HEK293 (cell line): ENCODE measurements at regions not wholly inside any gene's neighbourhood (a gene's known extent, or its start where the extent isn't known, plus 50 kb on each side); places are given as distances from the start of the nearest gene placed in this dataset.
A peak's percentile ranks its signal among the peaks of the same experiment; 100 is the strongest.

Experiments
- CTCF ChIA-PET: fragments of 350-600 bp; formaldehyde crosslinking; extraction: SDS; loops from one replicate; lab custom pipeline; 2021; ENCODE audit warnings: antibody characterized with exemption; lab: Yijun Ruan, JAX
- POLR2A ChIA-PET: fragments of 300-600 bp; formaldehyde crosslinking; extraction: SDS; loops from one replicate; lab custom pipeline; 2020; ENCODE audit warnings: antibody characterized with exemption, inconsistent platforms; lab: Yijun Ruan, JAX
- H3K27ac ChIP-seq: fragments of 200-500 bp; sonication (Bioruptor generic); 2 replicates; pipeline ENCODE4 v1.5.1; 2014; ENCODE audit warnings: low read depth, low read length, control low read depth, inconsistent platforms; ENCODE audit errors: extremely low read depth
- H3K36me3 ChIP-seq, 2 experiments: fragments of 200-500 bp in 1 of 2; sonication (Bioruptor generic) in 1 of 2; 1 replicate in 1 of 2; 2 replicates in 1 of 2; pipeline ENCODE4 v1.5.1; 2014 to 2017; ENCODE audit warnings: inconsistent platforms in 2 of 2, low read length in 2 of 2; ENCODE audit not compliant: control insufficient read depth in 2 of 2, insufficient read depth in 1 of 2
- H3K4me1 ChIP-seq: fragments of 200-500 bp; sonication (Bioruptor generic); 2 replicates; pipeline ENCODE4 v1.5.1; 2014; ENCODE audit warnings: mild to moderate bottlenecking, low read length, inconsistent platforms; ENCODE audit not compliant: control insufficient read depth, insufficient read depth
- H3K4me3 ChIP-seq: 2 replicates; pipeline ENCODE4 v1.5.1; 2011; ENCODE audit warnings: low read depth, mild to moderate bottlenecking, control low read depth, low read length, moderate library complexity
- H3K9me3 ChIP-seq: fragments of 200-500 bp; sonication (Bioruptor generic); 2 replicates; pipeline ENCODE4 v1.5.1; 2014; ENCODE audit warnings: low read depth, low read length, inconsistent platforms; ENCODE audit not compliant: control insufficient read depth, insufficient read depth
- BCL11B ChIP-seq: fragments of 450-650 bp; formaldehyde crosslinking; IDR thresholded peaks from 2 replicates; pipeline ENCODE4 v1.5.1; 2016; ENCODE audit warnings: low read depth, missing biosample characterization, missing genetic modification characterization
- GLIS1 ChIP-seq: fragments of 450-650 bp; formaldehyde crosslinking; IDR thresholded peaks from 2 replicates; pipeline ENCODE4 v1.5.1; 2016; ENCODE audit warnings: missing biosample characterization, missing genetic modification characterization
- HOXA7 ChIP-seq: sonication (generic); formaldehyde crosslinking; IDR thresholded peaks from 2 replicates; pipeline ENCODE4 v1.8.1; 2022; ENCODE audit warnings: missing genetic modification reagents, borderline replicate concordance
- KLF8 ChIP-seq: fragments of 450-650 bp; formaldehyde crosslinking; IDR thresholded peaks from 2 replicates; pipeline ENCODE4 v1.5.1; 2016; ENCODE audit warnings: missing biosample characterization, missing genetic modification characterization
- TCF7L2 ChIP-seq: IDR thresholded peaks from 2 replicates; pipeline ENCODE4 v1.6.1; 2011; ENCODE audit warnings: low read depth, mild to moderate bottlenecking, inconsistent platforms, low read length, moderate library complexity, borderline replicate concordance
- TRIM28 ChIP-seq: IDR thresholded peaks from 2 replicates; pipeline ENCODE4 v1.6.1; 2011; ENCODE audit warnings: low read length, control low read depth, borderline replicate concordance
- YY1 ChIP-seq: fragments of 450-650 bp; formaldehyde crosslinking; IDR thresholded peaks from 2 replicates; pipeline ENCODE4 v1.5.1; 2018; ENCODE audit warnings: missing biosample characterization, missing genetic modification characterization
- ZBTB1 ChIP-seq: fragments of 450-650 bp; formaldehyde crosslinking; IDR thresholded peaks from 2 replicates; pipeline ENCODE4 v1.5.1; 2016; ENCODE audit warnings: missing biosample characterization, missing genetic modification characterization
- ZBTB48 ChIP-seq: fragments of 450-650 bp; formaldehyde crosslinking; IDR thresholded peaks from 2 replicates; pipeline ENCODE4 v1.5.1; 2016; ENCODE audit warnings: missing biosample characterization, missing genetic modification characterization
- ZIC2 ChIP-seq: fragments of 450-650 bp; formaldehyde crosslinking; IDR thresholded peaks from 2 replicates; pipeline ENCODE4 v1.5.1; 2016; ENCODE audit warnings: missing biosample characterization, missing genetic modification characterization
- ZNF133 ChIP-seq: fragments of 450-650 bp; formaldehyde crosslinking; IDR thresholded peaks from 2 replicates; pipeline ENCODE4 v1.5.1; 2016; ENCODE audit warnings: missing biosample characterization, missing genetic modification characterization
- ZNF140 ChIP-seq: fragments of 450-650 bp; formaldehyde crosslinking; IDR thresholded peaks from 2 replicates; pipeline ENCODE4 v1.5.1; 2016; ENCODE audit warnings: missing biosample characterization, missing genetic modification characterization
- ZNF174 ChIP-seq: fragments of 450-650 bp; formaldehyde crosslinking; IDR thresholded peaks from 2 replicates; pipeline ENCODE4 v1.5.0; 2017; ENCODE audit warnings: missing biosample characterization, mild to moderate bottlenecking, missing genetic modification characterization
- ZNF324 ChIP-seq: fragments of 450-650 bp; formaldehyde crosslinking; IDR thresholded peaks from 2 replicates; pipeline ENCODE4 v1.5.1; 2016; ENCODE audit warnings: missing biosample characterization, missing genetic modification characterization
- ZNF335 ChIP-seq: fragments of 450-650 bp; formaldehyde crosslinking; conservative IDR thresholded peaks from 2 replicates; pipeline ENCODE4 v1.5.1; 2016; ENCODE audit warnings: missing biosample characterization, missing genetic modification characterization
- ZNF521 ChIP-seq: fragments of 450-650 bp; formaldehyde crosslinking; IDR thresholded peaks from 2 replicates; pipeline ENCODE4 v1.5.1; 2017; ENCODE audit warnings: missing biosample characterization, mild to moderate bottlenecking, missing genetic modification characterization
- ZNF629 ChIP-seq: fragments of 450-650 bp; formaldehyde crosslinking; IDR thresholded peaks from 2 replicates; pipeline ENCODE4 v1.5.1; 2017; ENCODE audit warnings: missing biosample characterization, missing genetic modification characterization
- ZNF785 ChIP-seq: fragments of 450-650 bp; formaldehyde crosslinking; IDR thresholded peaks from 2 replicates; pipeline ENCODE4 v1.5.1; 2016; ENCODE audit warnings: missing biosample characterization, missing genetic modification characterization
- TF ChIP-seq, protein P1 (sequence below): fragments of 450-650 bp; formaldehyde crosslinking; conservative IDR thresholded peaks from 2 replicates; pipeline ENCODE4 v1.5.1; 2016; ENCODE audit warnings: low read depth, missing biosample characterization, missing genetic modification characterization
- TF ChIP-seq, protein P2 (sequence below): fragments of 450-650 bp; formaldehyde crosslinking; IDR thresholded peaks from 2 replicates; pipeline ENCODE4 v1.5.1; 2016; ENCODE audit warnings: missing biosample characterization, missing genetic modification characterization
- TF ChIP-seq, protein P3 (sequence below): fragments of 450-650 bp; IDR thresholded peaks from 2 replicates; pipeline ENCODE4 v1.5.1; 2018; ENCODE audit warnings: missing biosample characterization, mild to moderate bottlenecking, missing genetic modification characterization
- TF ChIP-seq, protein P4 (sequence below): fragments of 450-650 bp; formaldehyde crosslinking; optimal IDR thresholded peaks from 2 replicates; pipeline ENCODE3; 2016; ENCODE audit warnings: missing biosample characterization, mild to moderate bottlenecking, missing genetic modification characterization
- TF ChIP-seq, protein P5 (sequence below): fragments of 450-650 bp; formaldehyde crosslinking; IDR thresholded peaks from 2 replicates; pipeline ENCODE4 v1.5.1; 2016; ENCODE audit warnings: missing biosample characterization, missing genetic modification characterization
- TF ChIP-seq, protein P6 (sequence below): fragments of 450-650 bp; formaldehyde crosslinking; IDR thresholded peaks from 2 replicates; pipeline ENCODE4 v1.5.1; 2016; ENCODE audit warnings: missing biosample characterization, missing genetic modification characterization

DNA sequence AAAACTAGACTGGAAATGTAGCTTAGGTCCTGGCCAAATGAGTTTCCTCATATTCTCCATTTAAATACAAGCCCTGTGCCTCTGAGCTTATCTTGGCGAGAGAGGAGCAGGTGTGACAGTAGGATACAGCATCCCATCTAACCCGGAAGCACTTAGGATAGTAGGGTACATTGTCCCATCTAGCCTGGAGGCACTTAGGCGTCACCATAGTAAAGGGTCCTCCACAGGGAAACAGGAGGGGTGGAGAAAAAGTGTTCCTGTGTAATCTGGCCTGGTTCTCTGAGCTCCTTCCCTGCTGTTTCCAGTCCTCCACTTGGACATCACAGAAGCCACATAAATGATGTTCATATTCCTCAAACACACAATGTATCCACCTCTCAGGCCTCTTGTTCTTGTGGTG, 301.4 kb downstream of the GALR1 start:
- TF ChIP-seq, protein P1, sequence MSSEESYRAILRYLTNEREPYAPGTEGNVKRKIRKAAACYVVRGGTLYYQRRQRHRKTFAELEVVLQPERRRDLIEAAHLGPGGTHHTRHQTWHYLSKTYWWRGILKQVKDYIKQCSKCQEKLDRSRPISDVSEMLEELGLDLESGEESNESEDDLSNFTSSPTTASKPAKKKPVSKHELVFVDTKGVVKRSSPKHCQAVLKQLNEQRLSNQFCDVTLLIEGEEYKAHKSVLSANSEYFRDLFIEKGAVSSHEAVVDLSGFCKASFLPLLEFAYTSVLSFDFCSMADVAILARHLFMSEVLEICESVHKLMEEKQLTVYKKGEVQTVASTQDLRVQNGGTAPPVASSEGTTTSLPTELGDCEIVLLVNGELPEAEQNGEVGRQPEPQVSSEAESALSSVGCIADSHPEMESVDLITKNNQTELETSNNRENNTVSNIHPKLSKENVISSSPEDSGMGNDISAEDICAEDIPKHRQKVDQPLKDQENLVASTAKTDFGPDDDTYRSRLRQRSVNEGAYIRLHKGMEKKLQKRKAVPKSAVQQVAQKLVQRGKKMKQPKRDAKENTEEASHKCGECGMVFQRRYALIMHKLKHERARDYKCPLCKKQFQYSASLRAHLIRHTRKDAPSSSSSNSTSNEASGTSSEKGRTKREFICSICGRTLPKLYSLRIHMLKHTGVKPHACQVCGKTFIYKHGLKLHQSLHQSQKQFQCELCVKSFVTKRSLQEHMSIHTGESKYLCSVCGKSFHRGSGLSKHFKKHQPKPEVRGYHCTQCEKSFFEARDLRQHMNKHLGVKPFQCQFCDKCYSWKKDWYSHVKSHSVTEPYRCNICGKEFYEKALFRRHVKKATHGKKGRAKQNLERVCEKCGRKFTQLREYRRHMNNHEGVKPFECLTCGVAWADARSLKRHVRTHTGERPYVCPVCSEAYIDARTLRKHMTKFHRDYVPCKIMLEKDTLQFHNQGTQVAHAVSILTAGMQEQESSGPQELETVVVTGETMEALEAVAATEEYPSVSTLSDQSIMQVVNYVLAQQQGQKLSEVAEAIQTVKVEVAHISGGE: peak; percentile 53
- no peak for TF ChIP-seq ZNF629
- POLR2A ChIA-PET: no interaction called here
- no peaks in the 10 kb centered on the region for H3K4me1 ChIP-seq
- H3K9me3 ChIP-seq: no peaks in the 10 kb centered on the region
- H3K4me3 ChIP-seq: no peak overlapping the region
- no peak overlapping the region for H3K27ac ChIP-seq
- H3K36me3 ChIP-seq: no peaks in the 10 kb centered on the region
- CTCF ChIA-PET: no interaction called here

DNA sequence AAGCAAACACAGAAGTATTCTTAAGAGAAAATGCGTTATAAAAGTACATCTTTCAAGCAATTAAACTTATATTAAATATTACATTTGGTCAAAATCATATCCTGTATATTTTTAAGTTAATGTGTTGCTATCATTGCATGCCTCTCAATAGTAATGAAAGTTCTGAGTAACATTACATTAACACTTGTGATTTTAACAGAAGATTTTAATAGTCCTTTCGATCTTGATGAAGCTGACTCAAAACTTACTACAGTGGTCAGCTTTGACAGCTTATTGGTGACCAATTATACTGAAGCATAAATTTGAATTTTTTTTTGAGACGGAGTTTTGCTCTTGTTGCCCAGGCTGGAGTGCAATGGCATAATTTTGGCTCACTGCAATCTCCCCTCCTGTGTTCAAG, 303.3 kb downstream of the GALR1 start:
- CTCF ChIA-PET: no interaction called here
- TF ChIP-seq, protein P2, sequence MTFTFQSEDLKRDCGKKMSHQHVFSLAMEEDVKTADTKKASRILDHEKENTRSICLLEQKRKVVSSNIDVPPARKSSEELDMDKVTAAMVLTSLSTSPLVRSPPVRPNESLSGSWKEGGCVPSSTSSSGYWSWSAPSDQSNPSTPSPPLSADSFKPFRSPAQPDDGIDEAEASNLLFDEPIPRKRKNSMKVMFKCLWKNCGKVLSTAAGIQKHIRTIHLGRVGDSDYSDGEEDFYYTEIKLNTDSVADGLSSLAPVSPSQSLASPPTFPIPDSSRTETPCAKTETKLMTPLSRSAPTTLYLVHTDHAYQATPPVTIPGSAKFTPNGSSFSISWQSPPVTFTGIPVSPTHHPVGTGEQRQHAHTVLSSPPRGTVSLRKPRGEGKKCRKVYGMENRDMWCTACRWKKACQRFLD (tag by site-specific recombination): no peak
- no peak for TF ChIP-seq ZBTB48 (tag by site-specific recombination)
- TF ChIP-seq HOXA7: no peak
- TF ChIP-seq ZNF785: no peak
- TF ChIP-seq, protein P3, sequence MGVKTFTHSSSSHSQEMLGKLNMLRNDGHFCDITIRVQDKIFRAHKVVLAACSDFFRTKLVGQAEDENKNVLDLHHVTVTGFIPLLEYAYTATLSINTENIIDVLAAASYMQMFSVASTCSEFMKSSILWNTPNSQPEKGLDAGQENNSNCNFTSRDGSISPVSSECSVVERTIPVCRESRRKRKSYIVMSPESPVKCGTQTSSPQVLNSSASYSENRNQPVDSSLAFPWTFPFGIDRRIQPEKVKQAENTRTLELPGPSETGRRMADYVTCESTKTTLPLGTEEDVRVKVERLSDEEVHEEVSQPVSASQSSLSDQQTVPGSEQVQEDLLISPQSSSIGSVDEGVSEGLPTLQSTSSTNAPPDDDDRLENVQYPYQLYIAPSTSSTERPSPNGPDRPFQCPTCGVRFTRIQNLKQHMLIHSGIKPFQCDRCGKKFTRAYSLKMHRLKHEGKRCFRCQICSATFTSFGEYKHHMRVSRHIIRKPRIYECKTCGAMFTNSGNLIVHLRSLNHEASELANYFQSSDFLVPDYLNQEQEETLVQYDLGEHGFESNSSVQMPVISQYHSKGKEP (tag by site-specific recombination): no peak
- TF ChIP-seq ZNF521: no peak
- no peak for TF ChIP-seq KLF8 (tag by site-specific recombination)
- TF ChIP-seq, protein P4, sequence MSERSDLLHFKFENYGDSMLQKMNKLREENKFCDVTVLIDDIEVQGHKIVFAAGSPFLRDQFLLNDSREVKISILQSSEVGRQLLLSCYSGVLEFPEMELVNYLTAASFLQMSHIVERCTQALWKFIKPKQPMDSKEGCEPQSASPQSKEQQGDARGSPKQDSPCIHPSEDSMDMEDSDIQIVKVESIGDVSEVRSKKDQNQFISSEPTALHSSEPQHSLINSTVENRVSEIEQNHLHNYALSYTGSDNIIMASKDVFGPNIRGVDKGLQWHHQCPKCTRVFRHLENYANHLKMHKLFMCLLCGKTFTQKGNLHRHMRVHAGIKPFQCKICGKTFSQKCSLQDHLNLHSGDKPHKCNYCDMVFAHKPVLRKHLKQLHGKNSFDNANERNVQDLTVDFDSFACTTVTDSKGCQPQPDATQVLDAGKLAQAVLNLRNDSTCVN: no peak
- TF ChIP-seq ZNF133 (tag by site-specific recombination): no peak
- TF ChIP-seq, protein P5, sequence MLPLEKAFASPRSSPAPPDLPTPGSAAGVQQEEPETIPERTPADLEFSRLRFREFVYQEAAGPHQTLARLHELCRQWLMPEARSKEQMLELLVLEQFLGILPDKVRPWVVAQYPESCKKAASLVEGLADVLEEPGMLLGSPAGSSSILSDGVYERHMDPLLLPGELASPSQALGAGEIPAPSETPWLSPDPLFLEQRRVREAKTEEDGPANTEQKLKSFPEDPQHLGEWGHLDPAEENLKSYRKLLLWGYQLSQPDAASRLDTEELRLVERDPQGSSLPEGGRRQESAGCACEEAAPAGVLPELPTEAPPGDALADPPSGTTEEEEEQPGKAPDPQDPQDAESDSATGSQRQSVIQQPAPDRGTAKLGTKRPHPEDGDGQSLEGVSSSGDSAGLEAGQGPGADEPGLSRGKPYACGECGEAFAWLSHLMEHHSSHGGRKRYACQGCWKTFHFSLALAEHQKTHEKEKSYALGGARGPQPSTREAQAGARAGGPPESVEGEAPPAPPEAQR (tag by site-specific recombination): no peak
- TF ChIP-seq TCF7L2: no peak
- H3K4me3 ChIP-seq: no peak overlapping the region
- POLR2A ChIA-PET: no interaction called here
- H3K36me3 ChIP-seq: no peaks in the 10 kb centered on the region
- H3K9me3 ChIP-seq: no peaks in the 10 kb centered on the region
- no peak overlapping the region for H3K27ac ChIP-seq
- H3K4me1 ChIP-seq: no peaks in the 10 kb centered on the region

DNA sequence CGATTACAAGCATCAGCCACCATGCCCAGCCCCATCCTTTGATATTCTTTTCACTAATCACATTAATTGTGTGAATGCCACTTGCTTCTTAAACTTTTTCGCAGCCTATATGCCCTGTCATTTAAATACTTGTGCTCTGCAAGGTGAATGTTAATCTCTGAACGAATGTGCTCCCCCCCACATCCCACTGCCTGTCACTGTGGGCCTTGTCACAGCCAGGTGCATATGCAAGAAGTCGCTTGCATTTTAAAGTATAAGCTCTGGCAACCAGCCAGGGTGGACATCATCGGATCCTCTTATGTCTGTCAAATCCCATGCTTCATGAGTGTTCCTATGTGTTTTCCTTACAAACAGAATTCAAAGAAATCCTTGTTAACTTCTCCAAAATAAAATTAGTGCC, 304.4 kb downstream of the GALR1 start:
- H3K4me1 ChIP-seq: no peaks in the 10 kb centered on the region
- ChIA-PET CTCF (no interaction called here), POLR2A (no interaction called here)
- H3K4me3 ChIP-seq: no peak overlapping the region
- no peaks in the 10 kb centered on the region for H3K36me3 ChIP-seq
- H3K9me3 ChIP-seq: no peaks in the 10 kb centered on the region
- H3K27ac ChIP-seq: no peak overlapping the region
- TF ChIP-seq ZBTB1: no peak
- TF ChIP-seq ZNF335 (tag by site-specific recombination): no peak
- no peak for TF ChIP-seq TRIM28
- TF ChIP-seq ZNF140 (tag by site-specific recombination): no peak
- TF ChIP-seq ZNF174 (tag by site-specific recombination): no peak
- no peak for TF ChIP-seq YY1 (tag by site-specific recombination)
- no peak for TF ChIP-seq ZIC2
- TF ChIP-seq, protein P6, sequence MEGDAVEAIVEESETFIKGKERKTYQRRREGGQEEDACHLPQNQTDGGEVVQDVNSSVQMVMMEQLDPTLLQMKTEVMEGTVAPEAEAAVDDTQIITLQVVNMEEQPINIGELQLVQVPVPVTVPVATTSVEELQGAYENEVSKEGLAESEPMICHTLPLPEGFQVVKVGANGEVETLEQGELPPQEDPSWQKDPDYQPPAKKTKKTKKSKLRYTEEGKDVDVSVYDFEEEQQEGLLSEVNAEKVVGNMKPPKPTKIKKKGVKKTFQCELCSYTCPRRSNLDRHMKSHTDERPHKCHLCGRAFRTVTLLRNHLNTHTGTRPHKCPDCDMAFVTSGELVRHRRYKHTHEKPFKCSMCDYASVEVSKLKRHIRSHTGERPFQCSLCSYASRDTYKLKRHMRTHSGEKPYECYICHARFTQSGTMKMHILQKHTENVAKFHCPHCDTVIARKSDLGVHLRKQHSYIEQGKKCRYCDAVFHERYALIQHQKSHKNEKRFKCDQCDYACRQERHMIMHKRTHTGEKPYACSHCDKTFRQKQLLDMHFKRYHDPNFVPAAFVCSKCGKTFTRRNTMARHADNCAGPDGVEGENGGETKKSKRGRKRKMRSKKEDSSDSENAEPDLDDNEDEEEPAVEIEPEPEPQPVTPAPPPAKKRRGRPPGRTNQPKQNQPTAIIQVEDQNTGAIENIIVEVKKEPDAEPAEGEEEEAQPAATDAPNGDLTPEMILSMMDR (tag by site-specific recombination): no peak
- no peak for TF ChIP-seq BCL11B (tag by site-specific recombination)
- no peak for TF ChIP-seq ZNF324
- TF ChIP-seq GLIS1 (tag by site-specific recombination): no peak
